Thoracic aorta (tissue), 2 donors: ENCODE measurements at regions not wholly inside any gene's neighbourhood (a gene's known extent, or its start where the extent isn't known, plus 50 kb on each side); places are given as distances from the start of the nearest gene placed in this dataset.

Source experiments
- ATAC-seq: fragments of 150-250 bp; one replicate; pipeline ENCODE4 v1.8.0; 2017; ENCODE audit warnings: low read depth; ENCODE audit not compliant: insufficient number of reproducible peaks, low FRiP score
- DNase-seq: peaks from one replicate; pipeline ENCODE4 v3.0.0-alpha.2; 2020; ENCODE audit warnings: low spot score
- H3K27ac ChIP-seq, 2 donors: fragments of 200-600 bp; sonication (generic); 1 replicate in 1 of 2; 2 replicates in 1 of 2; pipeline ENCODE4 v1.5.1; 2016; ENCODE audit warnings: mild to moderate bottlenecking in 2 of 2, moderate library complexity in 2 of 2
- H3K27me3 ChIP-seq: fragments of 200-600 bp; sonication (generic); replicated peaks from 2 replicates; pipeline ENCODE4 v1.6.0; 2016; ENCODE audit warnings: mild to moderate bottlenecking; ENCODE audit not compliant: insufficient read depth
- H3K36me3 ChIP-seq: fragments of 200-600 bp; sonication (generic); one replicate; pipeline ENCODE4 v1.5.1; 2016
- H3K4me1 ChIP-seq, 2 donors: fragments of 200-600 bp; sonication (generic); 1 replicate in 1 of 2; 2 replicates in 1 of 2; pipeline versions ENCODE4 v1.5.1 to v1.6.0; 2016; ENCODE audit warnings: low read depth in 2 of 2, mild to moderate bottlenecking in 1 of 2; ENCODE audit not compliant: control insufficient read depth in 1 of 2
- H3K4me3 ChIP-seq: fragments of 200-600 bp; sonication (generic); 2 replicates; pipeline ENCODE4 v1.5.1; 2016; ENCODE audit warnings: mild to moderate bottlenecking
- H3K9me3 ChIP-seq: fragments of 200-600 bp; sonication (generic); 2 replicates; pipeline ENCODE4 v1.5.1; 2016
- TF ChIP-seq, protein P1 (sequence below): fragments of 200-600 bp; sonication (generic); IDR thresholded peaks from one replicate; pipeline ENCODE4 v1.5.1; 2019; ENCODE audit warnings: antibody characterized with exemption

DNA sequence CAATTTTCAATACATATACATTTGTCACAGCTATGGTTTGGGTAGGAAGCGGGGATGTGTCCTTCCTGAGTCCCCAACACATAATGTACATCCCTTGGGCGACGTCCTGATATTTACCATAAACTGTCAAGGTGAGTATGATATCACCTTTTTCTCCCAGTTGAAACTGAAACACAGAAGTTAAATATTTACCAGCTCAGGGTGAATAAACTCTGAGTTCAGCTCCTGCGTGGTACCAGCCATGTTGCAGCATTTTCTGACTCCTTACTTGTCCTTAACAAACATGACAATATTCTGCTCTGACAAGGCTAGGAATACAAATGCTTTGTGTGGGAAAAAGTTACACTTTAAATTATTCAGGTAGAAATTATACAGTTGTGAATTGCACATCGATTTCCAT lies 294.2 kb downstream of the TEX29 start:
- TF ChIP-seq, protein P1, sequence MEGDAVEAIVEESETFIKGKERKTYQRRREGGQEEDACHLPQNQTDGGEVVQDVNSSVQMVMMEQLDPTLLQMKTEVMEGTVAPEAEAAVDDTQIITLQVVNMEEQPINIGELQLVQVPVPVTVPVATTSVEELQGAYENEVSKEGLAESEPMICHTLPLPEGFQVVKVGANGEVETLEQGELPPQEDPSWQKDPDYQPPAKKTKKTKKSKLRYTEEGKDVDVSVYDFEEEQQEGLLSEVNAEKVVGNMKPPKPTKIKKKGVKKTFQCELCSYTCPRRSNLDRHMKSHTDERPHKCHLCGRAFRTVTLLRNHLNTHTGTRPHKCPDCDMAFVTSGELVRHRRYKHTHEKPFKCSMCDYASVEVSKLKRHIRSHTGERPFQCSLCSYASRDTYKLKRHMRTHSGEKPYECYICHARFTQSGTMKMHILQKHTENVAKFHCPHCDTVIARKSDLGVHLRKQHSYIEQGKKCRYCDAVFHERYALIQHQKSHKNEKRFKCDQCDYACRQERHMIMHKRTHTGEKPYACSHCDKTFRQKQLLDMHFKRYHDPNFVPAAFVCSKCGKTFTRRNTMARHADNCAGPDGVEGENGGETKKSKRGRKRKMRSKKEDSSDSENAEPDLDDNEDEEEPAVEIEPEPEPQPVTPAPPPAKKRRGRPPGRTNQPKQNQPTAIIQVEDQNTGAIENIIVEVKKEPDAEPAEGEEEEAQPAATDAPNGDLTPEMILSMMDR: no peak
- ATAC-seq: no peak

DNA sequence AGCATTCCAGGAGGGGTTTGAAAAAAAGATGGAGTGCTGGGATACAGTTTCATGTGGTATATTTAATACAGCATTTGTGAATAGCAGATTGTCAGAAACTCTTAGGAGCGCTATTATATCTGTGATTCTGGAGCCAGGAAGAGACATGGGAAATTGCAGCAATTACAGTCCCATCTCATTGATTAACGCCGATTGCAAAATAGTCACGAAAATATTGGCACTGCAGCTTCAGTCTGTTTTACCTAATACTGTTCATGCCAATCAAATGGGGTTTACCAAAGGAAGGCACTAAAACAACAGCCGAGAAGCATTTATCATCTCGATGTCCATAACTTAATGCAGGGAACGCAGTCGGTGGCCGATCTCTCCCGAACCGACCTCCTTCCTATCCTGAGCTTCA lies 295.8 kb downstream of the TEX29 start:
- Histone ChIP-seq H3K36me3 (no peaks in the 10 kb centered on the region), H3K4me3 (no peak overlapping the region), H3K9me3 (no peaks in the 10 kb centered on the region), H3K27me3 (no peaks in the 10 kb centered on the region), H3K27ac (no peak overlapping the region), H3K4me1 (no peaks in the 10 kb centered on the region)
- TF ChIP-seq, protein P1: no peak
- DNase-seq (no peak), ATAC-seq (no peak)

More for the DNA sequence above, 294.2 kb downstream of the TEX29 start:
- Histone ChIP-seq H3K9me3 (no peaks in the 10 kb centered on the region), H3K27me3 (no peaks in the 10 kb centered on the region), H3K4me1 (no peaks in the 10 kb centered on the region), H3K4me3 (no peak overlapping the region), H3K36me3 (no peaks in the 10 kb centered on the region), H3K27ac (no peak overlapping the region)
- no peak for DNase-seq

DNA sequence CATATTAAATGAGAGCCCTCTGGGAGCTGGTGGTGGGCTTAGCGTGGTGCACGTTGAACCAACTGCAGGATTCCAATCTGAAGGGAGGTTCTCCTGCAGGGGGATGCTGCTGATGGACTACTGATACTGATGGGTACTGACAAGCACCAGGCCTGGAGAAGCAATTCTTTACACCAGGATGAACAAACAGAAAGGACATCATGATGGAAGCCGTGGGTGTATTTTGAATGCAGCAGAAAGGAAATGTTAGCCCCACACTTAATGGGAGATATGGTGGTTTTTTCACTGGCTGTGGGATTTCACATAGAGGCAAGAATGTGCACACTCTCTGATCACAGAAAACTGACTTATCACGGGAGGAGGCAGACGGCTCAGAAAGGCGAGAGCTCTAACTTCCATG lies 299.7 kb downstream of the TEX29 start:
- Histone ChIP-seq H3K27me3 (no peaks in the 10 kb centered on the region), H3K36me3 (no peaks in the 10 kb centered on the region), H3K4me3 (no peak overlapping the region), H3K9me3 (no peaks in the 10 kb centered on the region), H3K4me1 (no peaks in the 10 kb centered on the region), H3K27ac (no peak overlapping the region)
- ATAC-seq: no peak
- TF ChIP-seq, protein P1: no peak
- DNase-seq: no peak

DNA sequence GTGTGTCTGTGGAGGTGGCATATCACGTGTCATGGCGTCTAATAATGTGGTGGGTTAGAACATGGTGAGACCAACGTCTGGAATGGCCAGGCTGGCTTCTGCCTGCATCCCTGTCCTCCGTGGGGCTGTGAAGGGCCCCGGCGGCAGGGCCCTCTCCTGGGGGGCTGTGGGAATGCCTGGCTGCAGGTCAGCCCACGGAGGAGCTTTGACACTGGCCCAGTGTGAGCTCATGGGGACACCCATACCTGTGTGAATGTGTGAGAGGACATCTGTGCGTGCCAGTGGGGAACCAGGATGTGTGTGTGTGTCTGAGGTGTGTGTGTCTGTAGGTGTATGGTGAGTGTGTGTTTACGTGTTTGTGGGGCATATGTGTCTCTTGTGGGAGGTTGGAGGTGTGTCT lies 300.1 kb downstream of the TEX29 start:
- TF ChIP-seq, protein P1: no peak
- H3K9me3 ChIP-seq: no peaks in the 10 kb centered on the region
- ATAC-seq (no peak), DNase-seq (no peak)
- no peaks in the 10 kb centered on the region for H3K36me3 ChIP-seq
- no peak overlapping the region for H3K27ac ChIP-seq
- no peaks in the 10 kb centered on the region for H3K27me3 ChIP-seq
- H3K4me1 ChIP-seq: no peaks in the 10 kb centered on the region
- H3K4me3 ChIP-seq: no peak overlapping the region

DNA sequence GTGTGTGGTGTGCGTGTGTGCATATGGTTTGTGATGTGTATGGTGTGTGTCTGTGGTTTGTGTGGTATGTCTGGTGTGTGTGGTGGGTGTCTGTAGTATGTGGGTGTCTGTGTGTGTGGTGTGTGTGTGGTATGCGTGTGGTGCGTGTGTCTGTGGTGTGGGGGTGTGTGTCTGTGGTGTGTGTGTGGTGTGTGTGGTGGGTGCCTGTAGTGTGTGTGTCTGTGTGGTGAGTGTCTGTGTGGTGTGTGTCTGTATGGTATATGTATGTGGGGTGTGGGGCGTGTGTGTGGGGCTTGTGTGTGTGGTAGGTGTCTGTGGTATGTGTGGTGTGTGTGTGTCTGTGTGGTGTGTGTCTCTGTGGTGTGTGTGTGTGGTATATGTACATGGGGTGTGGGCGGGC lies 300.7 kb downstream of the TEX29 start:
- no peaks in the 10 kb centered on the region for H3K27me3 ChIP-seq
- no peak overlapping the region for H3K4me3 ChIP-seq
- no peaks in the 10 kb centered on the region for H3K4me1 ChIP-seq
- DNase-seq (no peak), ATAC-seq (no peak)
- H3K27ac ChIP-seq: no peak overlapping the region
- H3K9me3 ChIP-seq: no peaks in the 10 kb centered on the region
- no peaks in the 10 kb centered on the region for H3K36me3 ChIP-seq
- TF ChIP-seq, protein P1: no peak
